ENCODE measurements at regions not wholly inside any gene's neighbourhood (a gene's known extent, or its start where the extent isn't known, plus 50 kb on each side); places are given as distances from the start of the nearest gene placed in this dataset.

DNA sequence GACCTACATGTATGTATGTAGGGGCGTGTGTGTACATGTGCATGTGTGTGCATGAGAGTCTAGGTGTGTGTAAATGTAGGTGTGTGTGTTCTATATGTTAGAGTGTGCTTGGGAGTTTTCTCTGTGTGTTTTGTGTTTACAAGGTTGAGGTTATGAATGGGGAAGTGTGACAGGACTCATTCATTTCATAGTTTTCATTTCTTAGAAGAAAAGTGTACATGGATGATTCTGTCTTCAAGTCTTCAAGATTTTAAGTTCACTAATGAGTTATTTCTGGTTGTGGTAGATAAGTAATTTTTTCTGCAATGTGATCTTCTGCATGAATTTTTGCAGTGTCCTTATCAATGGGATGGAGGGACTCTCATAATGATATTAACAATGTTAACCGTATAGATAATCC is 118.2 kb upstream of the SLC10A2 start:
- no peak overlapping the region for H3K27ac Mint-ChIP-seq (ENCODE audit: unreplicated experiment)
- no peaks in the 10 kb centered on the region for H3K27me3 Mint-ChIP-seq (ENCODE audit: low read depth)
- no peaks in the 10 kb centered on the region for H3K9me3 Mint-ChIP-seq (ENCODE audit: low read depth)
- peaks cover 4% of the 10 kb centered on the region for H3K4me1 Mint-ChIP-seq (ENCODE audit: low read depth)
- no peaks in the 10 kb centered on the region for H3K36me3 Mint-ChIP-seq (ENCODE audit: low read depth)
- H3K4me3 Mint-ChIP-seq (ENCODE audit: unreplicated experiment), result no peak overlapping the region
- TF ChIP-seq, protein P1, sequence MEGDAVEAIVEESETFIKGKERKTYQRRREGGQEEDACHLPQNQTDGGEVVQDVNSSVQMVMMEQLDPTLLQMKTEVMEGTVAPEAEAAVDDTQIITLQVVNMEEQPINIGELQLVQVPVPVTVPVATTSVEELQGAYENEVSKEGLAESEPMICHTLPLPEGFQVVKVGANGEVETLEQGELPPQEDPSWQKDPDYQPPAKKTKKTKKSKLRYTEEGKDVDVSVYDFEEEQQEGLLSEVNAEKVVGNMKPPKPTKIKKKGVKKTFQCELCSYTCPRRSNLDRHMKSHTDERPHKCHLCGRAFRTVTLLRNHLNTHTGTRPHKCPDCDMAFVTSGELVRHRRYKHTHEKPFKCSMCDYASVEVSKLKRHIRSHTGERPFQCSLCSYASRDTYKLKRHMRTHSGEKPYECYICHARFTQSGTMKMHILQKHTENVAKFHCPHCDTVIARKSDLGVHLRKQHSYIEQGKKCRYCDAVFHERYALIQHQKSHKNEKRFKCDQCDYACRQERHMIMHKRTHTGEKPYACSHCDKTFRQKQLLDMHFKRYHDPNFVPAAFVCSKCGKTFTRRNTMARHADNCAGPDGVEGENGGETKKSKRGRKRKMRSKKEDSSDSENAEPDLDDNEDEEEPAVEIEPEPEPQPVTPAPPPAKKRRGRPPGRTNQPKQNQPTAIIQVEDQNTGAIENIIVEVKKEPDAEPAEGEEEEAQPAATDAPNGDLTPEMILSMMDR (IDR thresholded peaks at IDR 0.05), result no peak
- DNase-seq (ENCODE audit: low spot score), result no peak

DNA sequence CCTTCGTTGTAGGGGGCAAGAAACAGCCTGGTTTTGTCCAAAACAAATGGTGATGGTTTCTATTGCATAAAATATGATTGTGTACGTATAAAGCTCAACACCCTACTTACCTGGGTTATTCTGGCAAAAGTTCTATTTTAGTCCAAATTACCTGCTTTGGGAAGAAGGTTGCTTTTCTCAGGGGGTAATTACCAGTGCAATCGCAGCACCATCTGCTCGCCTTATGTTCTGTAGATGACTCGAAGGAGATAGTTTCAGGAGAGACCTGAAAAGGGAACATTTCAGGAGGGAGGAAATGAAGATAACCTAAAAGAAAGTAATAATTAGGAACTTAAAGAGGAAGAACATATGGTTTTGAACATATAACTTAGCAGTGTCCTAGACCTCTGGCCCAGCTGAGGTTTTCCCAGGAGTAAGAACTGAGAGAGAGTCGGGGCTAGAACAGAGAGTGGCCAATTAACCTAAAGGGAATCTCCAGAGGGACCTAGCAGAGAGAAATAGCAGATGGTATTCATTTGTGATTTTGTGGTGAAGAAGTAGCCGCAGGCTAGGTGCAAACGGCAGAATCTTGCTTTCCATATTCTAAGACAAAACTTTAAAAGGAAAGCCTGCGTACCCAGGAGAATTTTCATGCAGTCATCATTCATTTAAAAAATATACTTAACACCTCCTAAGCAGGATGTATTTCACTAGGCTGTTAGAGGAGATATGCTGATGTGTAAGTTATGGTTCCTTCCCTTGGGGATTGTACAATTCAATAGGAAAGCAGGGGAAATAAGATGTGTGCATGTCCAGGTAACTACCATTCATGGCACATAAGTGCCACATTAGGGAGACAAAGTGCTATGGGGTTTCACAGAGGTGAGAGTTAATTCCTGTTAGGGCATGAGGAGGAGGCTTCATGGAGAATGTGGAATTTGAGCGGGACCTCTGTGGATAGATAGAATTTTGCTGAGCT is 113.0 kb upstream of the SLC10A2 start:
- Mint-ChIP-seq H3K36me3 (ENCODE audit: low read depth) (no peaks in the 10 kb centered on the region), H3K27ac (ENCODE audit: unreplicated experiment) (no peak overlapping the region), H3K9me3 (ENCODE audit: low read depth) (no peaks in the 10 kb centered on the region), H3K4me3 (ENCODE audit: unreplicated experiment) (no peak overlapping the region), H3K4me1 (ENCODE audit: low read depth) (peaks cover 8% of the 10 kb centered on the region), H3K27me3 (ENCODE audit: low read depth) (no peaks in the 10 kb centered on the region)
- TF ChIP-seq, protein P1 (IDR thresholded peaks at IDR 0.05), result no peak
- DNase-seq (ENCODE audit: low spot score), result no peak

DNA sequence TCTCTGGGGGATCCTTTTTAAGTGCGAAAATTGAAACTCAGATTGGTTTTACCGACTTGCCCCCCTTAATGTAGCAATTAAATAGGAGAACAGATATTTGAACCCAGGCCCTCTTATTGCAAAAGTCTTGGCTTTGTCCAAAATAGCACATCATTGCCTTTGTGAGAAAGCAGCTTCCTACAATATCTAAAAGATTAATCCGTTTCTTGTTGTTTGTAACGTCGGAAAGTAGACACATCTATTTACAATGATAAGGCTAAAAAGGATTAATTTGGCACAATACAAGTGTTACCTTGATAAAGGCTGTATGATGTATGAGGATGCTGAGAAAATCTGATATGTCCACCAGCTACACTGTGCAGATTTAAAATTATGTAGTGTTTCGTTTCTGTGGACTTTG is 108.7 kb upstream of the SLC10A2 start:
- no peak for DNase-seq (ENCODE audit: low spot score)
- TF ChIP-seq, protein P1 (IDR thresholded peaks at IDR 0.05), result no peak
- no peak overlapping the region for H3K27ac Mint-ChIP-seq (ENCODE audit: unreplicated experiment)
- H3K36me3 Mint-ChIP-seq (ENCODE audit: low read depth), result no peaks in the 10 kb centered on the region
- peaks cover 8% of the 10 kb centered on the region for H3K4me1 Mint-ChIP-seq (ENCODE audit: low read depth)
- H3K4me3 Mint-ChIP-seq (ENCODE audit: unreplicated experiment), result no peak overlapping the region
- no peaks in the 10 kb centered on the region for H3K27me3 Mint-ChIP-seq (ENCODE audit: low read depth)
- no peaks in the 10 kb centered on the region for H3K9me3 Mint-ChIP-seq (ENCODE audit: low read depth)

DNA sequence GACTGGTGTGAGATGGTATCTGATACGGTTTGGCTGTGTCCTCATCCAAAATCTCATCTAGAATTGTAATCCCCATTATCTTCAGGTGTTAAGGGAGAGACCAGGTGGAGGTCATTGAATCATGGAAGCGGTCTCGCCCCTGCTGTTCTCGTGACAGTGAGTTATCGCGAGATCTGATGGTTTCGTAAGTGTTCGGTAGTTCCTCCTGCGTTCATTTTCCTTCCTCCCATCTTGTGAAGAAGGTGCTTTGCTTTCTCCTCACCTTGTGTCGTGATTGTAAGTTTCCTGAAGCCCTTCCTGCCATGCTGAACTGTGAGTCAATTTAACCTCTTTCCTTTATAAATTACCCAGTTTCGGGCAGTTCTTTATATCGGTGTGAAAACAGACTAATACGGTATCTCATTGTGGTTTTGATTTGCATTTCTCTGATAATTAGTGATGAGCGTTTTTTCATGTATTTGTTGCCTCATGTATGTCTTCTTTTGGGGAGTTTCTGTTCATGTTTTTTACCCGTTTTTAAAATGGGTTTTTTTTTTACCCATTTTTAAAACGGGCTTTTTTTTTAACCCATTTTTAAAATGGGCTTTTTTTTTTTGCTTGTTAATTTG is 102.8 kb upstream of the SLC10A2 start:
- Mint-ChIP-seq H3K4me1 (ENCODE audit: low read depth) (no peaks in the 10 kb centered on the region), H3K36me3 (ENCODE audit: low read depth) (no peaks in the 10 kb centered on the region), H3K27ac (ENCODE audit: unreplicated experiment) (no peak overlapping the region), H3K27me3 (ENCODE audit: low read depth) (no peaks in the 10 kb centered on the region), H3K4me3 (ENCODE audit: unreplicated experiment) (no peak overlapping the region), H3K9me3 (ENCODE audit: low read depth) (peaks cover 8% of the 10 kb centered on the region)
- TF ChIP-seq, protein P1 (IDR thresholded peaks at IDR 0.05), result no peak
- DNase-seq (ENCODE audit: low spot score), result no peak

DNA sequence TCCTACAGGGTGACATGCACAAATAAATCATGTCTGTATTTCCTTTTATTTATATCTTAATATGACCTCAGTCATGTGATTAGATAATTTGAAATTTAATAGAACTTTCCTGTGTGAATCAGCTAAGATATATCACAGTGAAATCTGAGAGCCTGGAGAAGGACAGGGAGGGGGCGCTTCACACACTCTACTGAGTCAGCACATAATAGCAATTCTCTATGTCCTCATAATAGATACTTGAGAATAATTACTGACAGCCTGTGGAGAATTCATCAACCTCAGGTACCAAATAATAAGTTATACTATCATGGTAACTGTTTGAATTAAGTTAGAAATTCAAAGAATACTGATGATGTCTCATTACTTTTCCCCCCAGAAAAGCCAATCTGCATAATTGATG is 98.0 kb upstream of the SLC10A2 start:
- H3K4me1 Mint-ChIP-seq (ENCODE audit: low read depth), result no peaks in the 10 kb centered on the region
- peaks cover 2% of the 10 kb centered on the region for H3K27me3 Mint-ChIP-seq (ENCODE audit: low read depth)
- no peak for DNase-seq (ENCODE audit: low spot score)
- TF ChIP-seq, protein P1 (IDR thresholded peaks at IDR 0.05), result no peak
- H3K27ac Mint-ChIP-seq (ENCODE audit: unreplicated experiment), result no peak overlapping the region
- H3K36me3 Mint-ChIP-seq (ENCODE audit: low read depth), result no peaks in the 10 kb centered on the region
- peaks cover 8% of the 10 kb centered on the region for H3K9me3 Mint-ChIP-seq (ENCODE audit: low read depth)
- H3K4me3 Mint-ChIP-seq (ENCODE audit: unreplicated experiment), result no peak overlapping the region

Measured in chondrocyte (in vitro differentiated cells).